Rectal smooth muscle tissue (tissue), 1 donor: ENCODE measurements at regions not wholly inside any gene's neighbourhood (a gene's known extent, or its start where the extent isn't known, plus 50 kb on each side); places are given as distances from the start of the nearest gene placed in this dataset.

Experiments used
- H3K27ac ChIP-seq: one replicate; pipeline ENCODE4 v1.7.0; 2013; ENCODE audit warnings: low read depth, low read length, inconsistent platforms
- H3K27me3 ChIP-seq: one replicate; pipeline ENCODE4 v1.7.0; 2013; ENCODE audit warnings: low read length; ENCODE audit not compliant: control insufficient read depth, insufficient read depth
- H3K36me3 ChIP-seq: one replicate; pipeline ENCODE4 v1.7.0; 2013; ENCODE audit warnings: low read length; ENCODE audit not compliant: control insufficient read depth, insufficient read depth
- H3K4me1 ChIP-seq: one replicate; pipeline ENCODE4 v1.7.0; 2013; ENCODE audit warnings: low read length; ENCODE audit not compliant: control insufficient read depth, insufficient read depth
- H3K4me3 ChIP-seq: one replicate; pipeline ENCODE4 v1.7.0; 2013; ENCODE audit warnings: low read length
- H3K9ac ChIP-seq: one replicate; pipeline ENCODE4 v1.7.0; 2013; ENCODE audit warnings: low read length

DNA sequence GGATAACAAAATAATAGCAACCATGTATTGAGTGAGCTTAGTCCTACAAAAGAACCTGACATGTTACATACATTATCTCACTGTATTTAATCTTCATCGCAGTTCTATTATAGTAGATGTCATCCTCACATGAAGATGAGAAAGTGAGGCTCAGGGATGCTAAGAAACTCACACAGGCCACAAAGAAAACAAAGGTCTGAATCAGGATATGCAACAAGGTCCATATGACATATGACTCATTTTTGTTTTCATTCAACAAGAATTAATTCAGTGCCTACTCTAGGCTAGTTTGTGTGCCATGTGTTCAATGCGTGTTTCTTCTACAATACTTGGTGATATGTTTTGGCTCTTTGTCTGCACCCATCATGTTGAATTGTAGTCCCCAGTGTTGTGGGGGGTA, 219.7 kb upstream of the EPHA4 start:
- no peaks in the 10 kb centered on the region for H3K4me1 ChIP-seq
- H3K27me3 ChIP-seq: no peaks in the 10 kb centered on the region
- H3K36me3 ChIP-seq: no peaks in the 10 kb centered on the region
- H3K9ac ChIP-seq: no peak overlapping the region
- H3K27ac ChIP-seq: no peak overlapping the region
- H3K4me3 ChIP-seq: no peak overlapping the region

GRCh38 chr2:221787561-221787960, 215.5 kb upstream of the EPHA4 start:
- Histone ChIP-seq H3K4me1 (no peaks in the 10 kb centered on the region), H3K9ac (no peak overlapping the region), H3K27me3 (no peaks in the 10 kb centered on the region), H3K27ac (no peak overlapping the region), H3K36me3 (no peaks in the 10 kb centered on the region), H3K4me3 (no peak overlapping the region)

- no peak overlapping the region for H3K9ac ChIP-seq
- no peak overlapping the region for H3K27ac ChIP-seq
- no peaks in the 10 kb centered on the region for H3K36me3 ChIP-seq
- H3K27me3 ChIP-seq: no peaks in the 10 kb centered on the region
- H3K4me3 ChIP-seq: no peak overlapping the region
- no peaks in the 10 kb centered on the region for H3K4me1 ChIP-seq
These were observed 214.3 kb upstream of the EPHA4 start for GRCh38 chr2:221786297-221786926.

- peak overlapping the region; percentile 74 for H3K27ac ChIP-seq
- no peak overlapping the region for H3K4me3 ChIP-seq
- peaks cover 18% of the 10 kb centered on the region for H3K4me1 ChIP-seq
- no peaks in the 10 kb centered on the region for H3K27me3 ChIP-seq
- no peak overlapping the region for H3K9ac ChIP-seq
- no peaks in the 10 kb centered on the region for H3K36me3 ChIP-seq
These were observed 208.2 kb upstream of the EPHA4 start for GRCh38 chr2:221780281-221780688.

- peak overlapping the region; percentile 74 for H3K27ac ChIP-seq
- H3K9ac ChIP-seq: no peak overlapping the region
- H3K27me3 ChIP-seq: no peaks in the 10 kb centered on the region
- no peak overlapping the region for H3K4me3 ChIP-seq
- no peaks in the 10 kb centered on the region for H3K36me3 ChIP-seq
- peaks cover 18% of the 10 kb centered on the region for H3K4me1 ChIP-seq
These were observed 207.5 kb upstream of the EPHA4 start for GRCh38 chr2:221779614-221780067.

DNA sequence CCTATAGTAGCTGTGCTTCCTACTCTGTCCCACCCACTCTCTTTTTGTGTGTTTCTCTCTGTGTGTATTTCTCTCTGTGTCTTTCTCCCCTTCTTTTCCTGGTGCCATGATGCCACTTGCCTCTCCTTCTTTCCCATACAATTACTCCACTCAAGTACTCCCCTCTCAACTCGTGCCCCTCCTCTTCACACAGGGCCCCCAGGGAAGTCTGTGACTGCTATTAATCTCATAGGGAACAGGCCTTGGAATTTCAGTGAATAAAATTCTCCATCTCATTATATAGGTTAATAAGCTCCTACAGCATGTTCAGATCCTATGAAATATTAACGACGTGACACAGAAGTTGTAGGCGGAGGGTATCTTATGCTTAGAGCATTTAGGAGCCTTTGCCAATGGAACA, 205.9 kb upstream of the EPHA4 start:
- Histone ChIP-seq H3K9ac (no peak overlapping the region), H3K4me1 (peaks cover 18% of the 10 kb centered on the region), H3K27me3 (no peaks in the 10 kb centered on the region), H3K4me3 (no peak overlapping the region), H3K36me3 (no peaks in the 10 kb centered on the region), H3K27ac (peak overlapping the region; percentile 19)

GRCh38 chr2:221777119-221777518, 205.0 kb upstream of the EPHA4 start:
- Histone ChIP-seq H3K27ac (no peak overlapping the region), H3K27me3 (no peaks in the 10 kb centered on the region), H3K4me1 (peaks cover 18% of the 10 kb centered on the region), H3K36me3 (no peaks in the 10 kb centered on the region), H3K4me3 (no peak overlapping the region), H3K9ac (no peak overlapping the region)

GRCh38 chr2:221775096-221775495, 203.0 kb upstream of the EPHA4 start:
- Histone ChIP-seq H3K4me1 (peaks cover 10% of the 10 kb centered on the region), H3K36me3 (no peaks in the 10 kb centered on the region), H3K4me3 (no peak overlapping the region), H3K9ac (no peak overlapping the region), H3K27me3 (no peaks in the 10 kb centered on the region), H3K27ac (no peak overlapping the region)

DNA sequence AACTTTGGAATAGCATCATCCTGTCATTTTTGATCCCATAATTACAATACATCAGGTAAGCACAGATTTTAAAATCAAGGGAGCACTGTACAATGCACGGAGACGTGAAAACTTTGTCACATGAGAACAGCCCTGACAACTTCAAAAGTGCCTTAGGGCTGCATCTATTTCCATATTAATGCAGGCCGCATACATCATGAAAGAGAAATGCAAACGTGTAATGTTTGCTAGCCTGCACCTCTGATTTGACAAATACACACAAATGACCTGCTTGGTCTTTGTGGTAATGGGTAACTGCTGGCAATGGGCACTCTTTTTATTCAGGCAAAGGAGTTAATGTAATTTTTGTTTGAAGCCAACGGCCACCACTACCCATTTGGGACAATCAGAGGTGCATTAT, 202.0 kb upstream of the EPHA4 start:
- Histone ChIP-seq H3K4me3 (no peak overlapping the region), H3K4me1 (peaks cover 4% of the 10 kb centered on the region), H3K27me3 (no peaks in the 10 kb centered on the region), H3K27ac (no peak overlapping the region), H3K36me3 (no peaks in the 10 kb centered on the region), H3K9ac (no peak overlapping the region)

GRCh38 chr2:221771297-221771696, 199.2 kb upstream of the EPHA4 start:
- no peak overlapping the region for H3K4me3 ChIP-seq
- H3K36me3 ChIP-seq: no peaks in the 10 kb centered on the region
- no peaks in the 10 kb centered on the region for H3K4me1 ChIP-seq
- no peaks in the 10 kb centered on the region for H3K27me3 ChIP-seq
- no peak overlapping the region for H3K27ac ChIP-seq
- no peak overlapping the region for H3K9ac ChIP-seq

GRCh38 chr2:221767106-221768012, 195.3 kb upstream of the EPHA4 start:
- Histone ChIP-seq H3K4me3 (no peak overlapping the region), H3K27ac (no peak overlapping the region), H3K36me3 (no peaks in the 10 kb centered on the region), H3K27me3 (no peaks in the 10 kb centered on the region), H3K9ac (no peak overlapping the region), H3K4me1 (no peaks in the 10 kb centered on the region)

DNA sequence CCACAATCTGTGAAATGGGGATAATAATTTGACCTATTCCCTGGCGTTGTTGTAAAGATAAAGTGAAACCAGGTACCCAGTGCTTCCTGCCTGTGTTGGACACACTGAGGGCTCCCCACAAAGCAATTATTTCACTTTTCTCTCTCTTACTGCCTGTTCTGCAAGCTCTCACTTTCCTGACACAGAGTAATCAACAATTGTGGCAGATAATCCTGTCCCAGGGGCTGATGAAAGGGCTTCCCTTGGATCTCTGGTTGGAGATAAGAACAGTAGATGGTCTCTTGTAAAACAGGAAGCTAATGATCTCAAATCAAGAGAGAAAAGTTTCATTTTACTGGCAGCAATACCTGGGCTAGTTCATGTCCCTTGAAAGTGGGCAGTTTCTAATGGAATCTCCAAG, 190.4 kb upstream of the EPHA4 start:
- no peaks in the 10 kb centered on the region for H3K4me1 ChIP-seq
- H3K9ac ChIP-seq: no peak overlapping the region
- H3K4me3 ChIP-seq: no peak overlapping the region
- no peak overlapping the region for H3K27ac ChIP-seq
- no peaks in the 10 kb centered on the region for H3K36me3 ChIP-seq
- no peaks in the 10 kb centered on the region for H3K27me3 ChIP-seq

DNA sequence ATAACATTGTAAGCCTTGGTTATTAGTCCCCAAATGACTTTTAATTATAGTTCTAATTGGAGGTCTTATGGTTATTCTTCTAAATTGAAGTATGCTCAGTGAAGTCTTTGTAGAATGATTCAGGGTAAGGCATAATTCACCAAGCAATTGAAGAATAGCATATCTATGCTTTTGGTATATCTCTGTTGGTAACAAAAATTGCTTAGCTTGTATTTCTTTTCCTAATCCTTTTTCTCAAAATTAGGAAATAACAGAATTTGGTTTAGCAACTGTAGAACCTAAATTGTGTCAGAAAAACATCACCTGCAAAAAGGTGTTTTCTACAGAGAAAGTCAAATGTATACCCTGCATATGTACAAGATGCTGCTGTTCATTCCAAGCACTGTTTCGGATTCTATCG, 189.2 kb upstream of the EPHA4 start:
- no peak overlapping the region for H3K4me3 ChIP-seq
- H3K9ac ChIP-seq: no peak overlapping the region
- no peak overlapping the region for H3K27ac ChIP-seq
- no peaks in the 10 kb centered on the region for H3K36me3 ChIP-seq
- no peaks in the 10 kb centered on the region for H3K4me1 ChIP-seq
- H3K27me3 ChIP-seq: no peaks in the 10 kb centered on the region
